GM12878 (cell line): ENCODE measurements at regions not wholly inside any gene's neighbourhood (a gene's known extent, or its start where the extent isn't known, plus 50 kb on each side); places are given as distances from the start of the nearest gene placed in this dataset.

ENCODE experiments used
- ATF7 ChIP-seq: fragments of 450-650 bp; IDR thresholded peaks from 2 replicates; pipeline ENCODE4 v1.6.1; 2016; ENCODE audit warnings: low read depth, mild to moderate bottlenecking
- CREM ChIP-seq: IDR thresholded peaks from 2 replicates; pipeline ENCODE4 v1.6.1; 2014; ENCODE audit warnings: antibody characterized with exemption, low read depth
- EP300 ChIP-seq, 2 experiments: fragments of 150-350 bp in 1 of 2; IDR thresholded peaks; 2 replicates each; pipeline ENCODE4 v1.6.1; 2011 to 2012; ENCODE audit warnings: low read depth in 2 of 2, low read length in 2 of 2, borderline replicate concordance in 1 of 2, improper control_type of control experiment in 1 of 2, inconsistent platforms in 1 of 2; ENCODE audit not compliant: control insufficient read depth in 1 of 2
- GABPA ChIP-seq: IDR thresholded peaks from 2 replicates; pipeline ENCODE4 v1.6.1; 2014; ENCODE audit warnings: antibody characterized with exemption, low read depth, mild to moderate bottlenecking, inconsistent platforms
- HCFC1 ChIP-seq: fragments of 150-350 bp; IDR thresholded peaks from 2 replicates; pipeline ENCODE4 v1.6.1; 2014; ENCODE audit warnings: low read length
- IKZF1 ChIP-seq: fragments of 450-650 bp; conservative IDR thresholded peaks from 2 replicates; pipeline ENCODE4 v1.6.1; 2017; ENCODE audit warnings: antibody characterized with exemption, mild to moderate bottlenecking
- IRF4 ChIP-seq: IDR thresholded peaks from 2 replicates; pipeline ENCODE4 v1.6.1; 2011; ENCODE audit warnings: low read depth, low read length
- JUNB ChIP-seq: IDR thresholded peaks from 2 replicates; pipeline ENCODE4 v1.6.1; 2016; ENCODE audit warnings: antibody characterized with exemption, mild to moderate bottlenecking
- MTA2 ChIP-seq: fragments of 450-650 bp; IDR thresholded peaks from 2 replicates; pipeline ENCODE4 v1.6.1; 2016; ENCODE audit warnings: low read depth, mild to moderate bottlenecking, moderate library complexity
- NFIC ChIP-seq: IDR thresholded peaks from 2 replicates; pipeline ENCODE4 v1.6.1; 2012; ENCODE audit warnings: low read depth, mild to moderate bottlenecking, inconsistent platforms, low read length, moderate library complexity
- NFYA ChIP-seq: IDR thresholded peaks from 2 replicates; pipeline ENCODE4 v1.6.1; 2011; ENCODE audit warnings: low read depth, mild to moderate bottlenecking, low read length, improper control_type of control experiment, borderline replicate concordance
- NKRF ChIP-seq: fragments of 450-650 bp; conservative IDR thresholded peaks from 2 replicates; pipeline ENCODE4 v1.6.1; 2017; ENCODE audit warnings: mild to moderate bottlenecking, moderate library complexity
- NR2F1 ChIP-seq: fragments of 450-650 bp; conservative IDR thresholded peaks from 2 replicates; pipeline ENCODE4 v1.6.1; 2017; ENCODE audit warnings: mild to moderate bottlenecking
- PKNOX1 ChIP-seq: fragments of 450-650 bp; IDR thresholded peaks from 2 replicates; pipeline ENCODE4 v1.6.1; 2016; ENCODE audit warnings: mild to moderate bottlenecking
- RELB ChIP-seq: fragments of 450-650 bp; IDR thresholded peaks from 2 replicates; pipeline ENCODE4 v1.6.1; 2017; ENCODE audit warnings: low read depth, mild to moderate bottlenecking, moderate library complexity
- RFX5 ChIP-seq: IDR thresholded peaks from 2 replicates; pipeline ENCODE4 v1.6.1; 2011; ENCODE audit warnings: low read depth, low read length, improper control_type of control experiment
- SKIL ChIP-seq: fragments of 450-650 bp; IDR thresholded peaks from 2 replicates; pipeline ENCODE4 v1.6.1; 2017; ENCODE audit warnings: mild to moderate bottlenecking, low read depth, inconsistent platforms; ENCODE audit not compliant: poor library complexity, severe bottlenecking
- SREBF1 ChIP-seq: IDR thresholded peaks from 2 replicates; pipeline ENCODE4 v1.6.1; 2012; ENCODE audit warnings: mild to moderate bottlenecking, low read length
- ZBTB11 ChIP-seq: fragments of 450-650 bp; formaldehyde crosslinking; IDR thresholded peaks from 2 replicates; pipeline ENCODE4 v1.5.0; 2022; ENCODE audit warnings: mild to moderate bottlenecking, missing genetic modification characterization
- ZNF217 ChIP-seq: fragments of 450-650 bp; IDR thresholded peaks from 2 replicates; pipeline ENCODE4 v1.6.1; 2017; ENCODE audit warnings: antibody characterized with exemption, mild to moderate bottlenecking

- no peak for TF ChIP-seq ZBTB11 (CRISPR knock-in tag)
- peak; percentile 74 for TF ChIP-seq MTA2
- TF ChIP-seq SREBF1 = peak; percentile 47; the same call in 1 of the 2 replicates
- peak; percentile 97 for TF ChIP-seq ZNF217
- TF ChIP-seq SKIL = peak; percentile 75
- peak; percentile 36; the same call in 1 of the 2 replicates for TF ChIP-seq GABPA
- peak; percentile 41; the same call in 1 of the 2 replicates for TF ChIP-seq NR2F1
- TF ChIP-seq IKZF1 = 0 out of 2 replicates have a peak, but pooled peaks have one; percentile 40
- TF ChIP-seq IRF4 = peak; percentile 28; the same call in 1 of the 2 replicates
- no peak for TF ChIP-seq RFX5
- TF ChIP-seq JUNB = peak; percentile 79
- TF ChIP-seq NFYA = no peak
- 0 out of 2 replicates have a peak, but pooled peaks have one; percentile 6 for TF ChIP-seq CREM
- TF ChIP-seq NKRF = no peak
- TF ChIP-seq NFIC = peak; percentile 88
- TF ChIP-seq HCFC1 = no peak
- TF ChIP-seq ATF7 = peak; percentile 53
- TF ChIP-seq PKNOX1 = no peak
- peak; percentile 56; the same call in 1 of the 2 replicates for TF ChIP-seq RELB
- peak; percentile 48 to 57; a peak in 2 of 4 replicates for TF ChIP-seq EP300 (IDR thresholded peaks at IDR 0.05; ENCODE audit: borderline replicate concordance in 1 of 2, control insufficient read depth in 1 of 2, low read depth in 2 of 2, low read length in 2 of 2)
These were observed 60.9 kb upstream of the PRL start (continued) for GRCh38 chr6:22357724-22358189.
